Left ventricle myocardium inferior (tissue), 1 donor: ENCODE measurements at regions not wholly inside any gene's neighbourhood (a gene's known extent, or its start where the extent isn't known, plus 50 kb on each side); places are given as distances from the start of the nearest gene placed in this dataset.

Experiments
- DNase-seq: peaks from one replicate; pipeline ENCODE4 v3.0.0-alpha.2; 2020
- H3K27ac ChIP-seq: fragments of 200-600 bp; replicated peaks from 2 replicates; pipeline ENCODE4 v1.8.0; 2021
- H3K27me3 ChIP-seq: fragments of 200-600 bp; 2 replicates; pipeline ENCODE4 v1.8.0; 2021; ENCODE audit warnings: low read depth
- H3K36me3 ChIP-seq: fragments of 200-600 bp; 2 replicates; pipeline ENCODE4 v1.8.0; 2021
- H3K4me1 ChIP-seq: fragments of 200-600 bp; 2 replicates; pipeline ENCODE4 v1.8.0; 2021
- H3K4me3 ChIP-seq: fragments of 200-600 bp; 2 replicates; pipeline ENCODE4 v1.8.0; 2021; ENCODE audit warnings: mild to moderate bottlenecking, moderate library complexity
- H3K9me3 ChIP-seq: fragments of 200-600 bp; replicated peaks from 2 replicates; pipeline ENCODE4 v1.8.0; 2021
- intact Hi-C: fragments of 100-400 bp; cut with micrococcal nuclease; formaldehyde crosslinking; loops from one replicate; pipeline ENCODE4 v1.11.0; 2022
- TF ChIP-seq, protein P1 (sequence below): fragments of 200-600 bp; IDR thresholded peaks from 2 replicates; pipeline ENCODE4 v1.8.0; 2021; ENCODE audit warnings: antibody characterized with exemption, mild to moderate bottlenecking, borderline replicate concordance
- donor health status: DM: no; HTN: yes; CAD: no; lungs with severe emphysema.

DNA sequence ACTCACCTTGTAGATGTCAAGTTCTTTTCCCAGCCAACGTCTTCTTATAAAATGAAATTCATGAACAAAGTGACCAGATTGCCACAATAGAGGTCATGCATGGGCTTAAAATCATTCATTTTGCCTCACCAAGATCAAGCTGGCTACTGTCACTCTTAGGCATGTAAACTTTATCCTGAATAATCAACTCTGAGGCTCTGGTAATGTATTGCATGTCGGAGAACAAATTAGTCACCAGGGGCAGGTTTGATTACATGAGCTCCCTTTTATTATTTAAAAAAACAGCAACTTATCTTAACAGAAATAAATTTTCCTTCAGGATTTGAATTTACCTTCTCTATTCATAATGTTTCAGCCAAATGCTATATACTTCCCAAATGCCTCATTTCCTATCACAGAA lies 112.9 kb upstream of the SP4 start:
- Histone ChIP-seq H3K27ac (no peak overlapping the region), H3K4me3 (no peak overlapping the region)

DNA sequence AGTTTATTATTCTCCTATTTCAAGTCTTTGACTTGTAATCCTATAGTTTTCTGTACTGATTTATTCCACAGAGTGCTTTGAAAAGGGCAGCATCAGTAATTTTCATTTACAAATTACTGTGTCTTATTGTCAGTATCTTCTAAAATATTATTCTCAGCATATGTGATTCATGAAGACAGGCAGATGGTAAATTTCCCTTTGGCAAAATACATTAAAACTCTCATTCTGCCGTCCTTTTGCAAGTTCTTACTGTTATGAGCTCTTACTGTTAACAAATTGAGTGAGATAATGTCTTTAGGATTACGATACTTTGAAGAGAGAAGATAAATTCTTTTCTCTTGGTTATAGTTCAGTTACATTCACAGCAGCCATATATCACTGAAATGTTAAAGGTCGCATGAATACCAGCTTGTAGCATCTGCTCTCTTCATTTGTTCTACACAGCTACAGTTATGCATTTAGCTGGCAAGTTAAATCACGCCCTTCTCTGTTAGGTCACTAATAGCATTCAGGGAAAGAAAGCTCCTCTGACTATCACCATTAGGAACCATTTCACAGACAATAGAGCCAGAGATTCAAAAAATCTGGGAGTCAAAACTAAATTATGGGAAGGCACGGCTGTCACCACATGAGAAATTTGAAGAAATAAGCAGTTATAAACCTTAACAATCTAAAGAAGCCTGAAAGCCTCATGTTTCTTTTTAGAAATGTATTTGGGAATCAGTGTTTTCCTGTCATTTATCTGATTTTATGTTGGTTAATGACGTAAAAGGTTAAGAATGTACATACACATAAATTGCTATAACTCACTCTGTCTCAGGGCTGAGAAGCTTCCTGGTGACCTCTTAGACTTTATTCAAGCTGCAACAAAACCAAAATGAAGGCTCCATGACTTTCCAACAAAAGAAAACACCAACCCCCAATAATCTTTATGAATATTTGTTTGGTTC lies 109.6 kb upstream of the SP4 start:
- TF ChIP-seq, protein P1, sequence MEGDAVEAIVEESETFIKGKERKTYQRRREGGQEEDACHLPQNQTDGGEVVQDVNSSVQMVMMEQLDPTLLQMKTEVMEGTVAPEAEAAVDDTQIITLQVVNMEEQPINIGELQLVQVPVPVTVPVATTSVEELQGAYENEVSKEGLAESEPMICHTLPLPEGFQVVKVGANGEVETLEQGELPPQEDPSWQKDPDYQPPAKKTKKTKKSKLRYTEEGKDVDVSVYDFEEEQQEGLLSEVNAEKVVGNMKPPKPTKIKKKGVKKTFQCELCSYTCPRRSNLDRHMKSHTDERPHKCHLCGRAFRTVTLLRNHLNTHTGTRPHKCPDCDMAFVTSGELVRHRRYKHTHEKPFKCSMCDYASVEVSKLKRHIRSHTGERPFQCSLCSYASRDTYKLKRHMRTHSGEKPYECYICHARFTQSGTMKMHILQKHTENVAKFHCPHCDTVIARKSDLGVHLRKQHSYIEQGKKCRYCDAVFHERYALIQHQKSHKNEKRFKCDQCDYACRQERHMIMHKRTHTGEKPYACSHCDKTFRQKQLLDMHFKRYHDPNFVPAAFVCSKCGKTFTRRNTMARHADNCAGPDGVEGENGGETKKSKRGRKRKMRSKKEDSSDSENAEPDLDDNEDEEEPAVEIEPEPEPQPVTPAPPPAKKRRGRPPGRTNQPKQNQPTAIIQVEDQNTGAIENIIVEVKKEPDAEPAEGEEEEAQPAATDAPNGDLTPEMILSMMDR, result no peak
- H3K27ac ChIP-seq, result no peak overlapping the region
- DNase-seq, result no peak
- H3K4me3 ChIP-seq, result no peak overlapping the region
- peaks cover 3% of the 10 kb centered on the region for H3K9me3 ChIP-seq
- intact Hi-C loops, result no loop called here
- no peaks in the 10 kb centered on the region for H3K4me1 ChIP-seq
- H3K27me3 ChIP-seq, result peaks cover 7% of the 10 kb centered on the region
- H3K36me3 ChIP-seq, result no peaks in the 10 kb centered on the region

More for the DNA sequence above, 112.9 kb upstream of the SP4 start:
- H3K9me3 ChIP-seq, result peaks cover 25% of the 10 kb centered on the region
- H3K27me3 ChIP-seq, result peaks cover 7% of the 10 kb centered on the region
- DNase-seq, result no peak
- TF ChIP-seq, protein P1, result no peak
- H3K36me3 ChIP-seq, result no peaks in the 10 kb centered on the region
- intact Hi-C loops, result no loop called here
- H3K4me1 ChIP-seq, result no peaks in the 10 kb centered on the region

DNA sequence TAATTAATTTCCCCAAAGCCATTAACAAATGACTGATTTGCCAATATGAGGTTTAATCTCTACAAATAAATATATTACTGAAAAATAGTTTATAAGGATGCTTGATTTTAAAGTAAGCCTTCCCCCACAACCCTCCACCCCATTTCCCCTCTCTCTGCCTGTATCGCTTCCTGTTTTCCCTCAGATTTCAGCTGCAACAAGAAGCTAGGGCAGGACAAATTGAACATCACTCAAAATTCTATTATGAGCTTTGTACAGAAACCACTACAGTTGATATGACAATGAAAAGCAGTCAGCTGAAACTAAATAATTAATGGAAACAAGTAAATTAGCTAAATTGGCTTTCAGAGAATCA lies 109.0 kb upstream of the SP4 start:
- Histone ChIP-seq H3K36me3 (no peaks in the 10 kb centered on the region), H3K4me1 (no peaks in the 10 kb centered on the region), H3K27ac (no peak overlapping the region), H3K27me3 (peaks cover 7% of the 10 kb centered on the region), H3K4me3 (no peak overlapping the region), H3K9me3 (no peaks in the 10 kb centered on the region)
- no peak for DNase-seq
- TF ChIP-seq, protein P1, result no peak
- intact Hi-C loops, result no loop called here

DNA sequence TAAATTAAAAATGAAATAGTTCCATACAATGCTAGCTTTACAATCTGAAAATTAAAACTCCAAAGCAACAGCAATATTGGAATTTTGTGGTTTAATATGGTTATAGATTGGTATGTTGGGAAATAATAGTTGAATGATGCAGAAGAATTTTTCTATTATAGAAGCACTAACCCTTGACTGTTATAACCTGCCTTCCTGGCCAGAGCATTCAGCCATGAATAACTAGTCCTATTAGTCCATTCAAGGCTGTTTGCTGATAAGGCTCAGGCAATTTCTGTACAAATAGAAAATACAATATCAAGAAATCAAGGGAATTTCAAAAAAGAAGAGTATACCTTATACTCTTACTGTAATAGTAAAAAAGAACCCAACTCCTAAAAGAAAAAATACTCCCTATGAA lies 101.6 kb upstream of the SP4 start:
- Histone ChIP-seq H3K4me3 (no peak overlapping the region), H3K4me1 (no peaks in the 10 kb centered on the region), H3K27me3 (peaks cover 9% of the 10 kb centered on the region), H3K27ac (no peak overlapping the region), H3K36me3 (no peaks in the 10 kb centered on the region), H3K9me3 (no peaks in the 10 kb centered on the region)
- no peak for DNase-seq
- TF ChIP-seq, protein P1, result no peak
- intact Hi-C loops, result no loop called here

DNA sequence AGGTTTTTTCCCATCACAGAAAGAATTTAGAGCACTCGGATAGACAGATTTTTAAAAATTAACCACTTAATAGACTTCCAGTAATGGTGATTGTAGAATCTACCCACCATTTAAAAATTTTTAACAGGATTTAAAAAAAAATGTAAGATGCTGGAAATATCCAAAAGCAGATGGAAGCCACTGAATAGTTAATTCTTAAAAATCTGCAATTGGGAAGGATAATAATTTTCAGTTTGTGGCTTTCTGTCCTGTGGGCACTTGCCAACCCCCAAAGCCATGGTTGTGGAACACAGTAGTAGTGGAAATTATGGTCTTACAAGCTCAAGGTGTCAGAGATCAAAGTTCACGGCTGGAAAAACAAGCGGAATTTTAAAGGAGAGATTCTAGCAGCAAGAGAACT lies 101.0 kb upstream of the SP4 start:
- Histone ChIP-seq H3K9me3 (no peaks in the 10 kb centered on the region), H3K27ac (no peak overlapping the region), H3K4me1 (no peaks in the 10 kb centered on the region), H3K36me3 (no peaks in the 10 kb centered on the region), H3K27me3 (peaks cover 9% of the 10 kb centered on the region), H3K4me3 (no peak overlapping the region)
- no peak for DNase-seq
- TF ChIP-seq, protein P1, result no peak
- intact Hi-C loops, result no loop called here
